HCT116 (cell line): ENCODE measurements at regions not wholly inside any gene's neighbourhood (a gene's known extent, or its start where the extent isn't known, plus 50 kb on each side); places are given as distances from the start of the nearest gene placed in this dataset.

Source experiments
- ATF3 ChIP-seq: IDR thresholded peaks from 2 replicates; pipeline ENCODE4 v1.6.1; 2012
- CEBPB ChIP-seq: IDR thresholded peaks from 2 replicates; pipeline ENCODE4 v1.6.1; 2012; ENCODE audit warnings: low read depth
- CTCF ChIP-seq, 3 experiments: fragments of 200-600 bp in 1 of 3; sonication (generic) in 1 of 3; IDR thresholded peaks in 2 of 3; conservative IDR thresholded peaks in 1 of 3; 2 replicates each; pipeline ENCODE4 v1.5.1; 2012 to 2017; ENCODE audit warnings: low read depth in 2 of 3, low read length in 2 of 3, antibody characterized with exemption in 1 of 3, borderline replicate concordance in 1 of 3, control low read depth in 1 of 3, mild to moderate bottlenecking in 1 of 3, mixed read lengths in 1 of 3, mixed run types in 1 of 3, moderate library complexity in 1 of 3; ENCODE audit not compliant: insufficient read depth in 1 of 3
- EGR1 ChIP-seq: IDR thresholded peaks from 2 replicates; pipeline ENCODE4 v1.6.1; 2012; ENCODE audit warnings: low read depth
- EZH2 ChIP-seq: fragments of 200-600 bp; sonication (generic); IDR thresholded peaks from 2 replicates; pipeline ENCODE4 v1.6.1; 2017; ENCODE audit warnings: antibody characterized with exemption, mixed run types
- FOSL1 ChIP-seq: IDR thresholded peaks from 2 replicates; pipeline ENCODE4 v1.6.1; 2012; ENCODE audit warnings: low read depth
- JUND ChIP-seq: IDR thresholded peaks from 2 replicates; pipeline ENCODE4 v1.6.1; 2012
- MAX ChIP-seq: IDR thresholded peaks from 2 replicates; pipeline ENCODE4 v1.6.1; 2012
- POLR2A ChIP-seq: IDR thresholded peaks from 2 replicates; pipeline ENCODE4 v1.7.0; 2011; ENCODE audit warnings: borderline replicate concordance; ENCODE audit not compliant: insufficient read depth, insufficient read length; ENCODE audit errors: extremely low read depth
- RAD21 ChIP-seq: IDR thresholded peaks from 2 replicates; pipeline ENCODE4 v1.6.1; 2012; ENCODE audit warnings: low read depth, mild to moderate bottlenecking
- SIN3A ChIP-seq: IDR thresholded peaks from 2 replicates; pipeline ENCODE4 v1.6.1; 2012; ENCODE audit warnings: low read depth
- YY1 ChIP-seq: IDR thresholded peaks from 2 replicates; pipeline ENCODE4 v1.6.1; 2011; ENCODE audit warnings: low read length, low read depth, moderate library complexity, mild to moderate bottlenecking; ENCODE audit not compliant: insufficient replicate concordance; ENCODE audit errors: extremely low read depth
- ZFX ChIP-seq: fragments of 450-650 bp; IDR thresholded peaks from 2 replicates; pipeline ENCODE4 v1.6.1; 2017
- ZNF274 ChIP-seq: fragments of 200-500 bp; sonication (Bioruptor generic); IDR thresholded peaks from 2 replicates; pipeline ENCODE4 v1.6.1; 2014; ENCODE audit warnings: mild to moderate bottlenecking, low read depth, low read length, inconsistent platforms

GRCh38 chr4:127311371-127311770 is 321.4 kb upstream of the INTU start:
- TF ChIP-seq CTCF (IDR thresholded peaks at IDR 0.05 in 2 of 3, conservative IDR thresholded peaks at IDR 0.05 in 1 of 3; ENCODE audit: borderline replicate concordance in 1 of 3, insufficient read depth in 1 of 3, low read depth in 2 of 3, low read length in 2 of 3), result no peak
- TF ChIP-seq EGR1, result no peak
- TF ChIP-seq RAD21, result no peak
- TF ChIP-seq JUND, result no peak
- TF ChIP-seq EZH2, result no peak
- no peak for TF ChIP-seq ZNF274
- TF ChIP-seq FOSL1, result no peak
- TF ChIP-seq ZFX, result no peak
- no peak for TF ChIP-seq SIN3A
- no peak for TF ChIP-seq POLR2A
- no peak for TF ChIP-seq MAX
- TF ChIP-seq ATF3, result no peak
- TF ChIP-seq CEBPB, result no peak
- no peak for TF ChIP-seq YY1
